ENCODE measurements at regions not wholly inside any gene's neighbourhood (a gene's known extent, or its start where the extent isn't known, plus 50 kb on each side); places are given as distances from the start of the nearest gene placed in this dataset.

- no peaks in the 10 kb centered on the region for H3K4me1 ChIP-seq (ENCODE audit: control insufficient read depth, insufficient read depth, low read length)
- H3K9ac ChIP-seq (ENCODE audit: low read depth, low read length) = no peak overlapping the region
- H3K9me3 ChIP-seq (ENCODE audit: control insufficient read depth, insufficient read depth, low read length) = no peaks in the 10 kb centered on the region
- no peaks in the 10 kb centered on the region for H3K36me3 ChIP-seq (ENCODE audit: control insufficient read depth, insufficient read depth, low read length)
- no peak overlapping the region for H3K4me3 ChIP-seq (ENCODE audit: low read depth, low read length)
- H3K27me3 ChIP-seq (ENCODE audit: control insufficient read depth, insufficient read depth, low read length) = peaks cover 10% of the 10 kb centered on the region
Observed at GRCh38 chr20:22513574-22513973, 70.8 kb downstream of the FOXA2 start.

- Histone ChIP-seq H3K9ac (ENCODE audit: low read depth, low read length) (no peak overlapping the region), H3K9me3 (ENCODE audit: control insufficient read depth, insufficient read depth, low read length) (no peaks in the 10 kb centered on the region), H3K4me1 (ENCODE audit: control insufficient read depth, insufficient read depth, low read length) (no peaks in the 10 kb centered on the region), H3K27me3 (ENCODE audit: control insufficient read depth, insufficient read depth, low read length) (peaks cover 10% of the 10 kb centered on the region), H3K36me3 (ENCODE audit: control insufficient read depth, insufficient read depth, low read length) (no peaks in the 10 kb centered on the region), H3K4me3 (ENCODE audit: low read depth, low read length) (no peak overlapping the region)
Observed at GRCh38 chr20:22512911-22513489, 71.4 kb downstream of the FOXA2 start.

- H3K4me3 ChIP-seq (ENCODE audit: low read depth, low read length) = no peak overlapping the region
- peaks cover 10% of the 10 kb centered on the region for H3K27me3 ChIP-seq (ENCODE audit: control insufficient read depth, insufficient read depth, low read length)
- H3K4me1 ChIP-seq (ENCODE audit: control insufficient read depth, insufficient read depth, low read length) = no peaks in the 10 kb centered on the region
- no peaks in the 10 kb centered on the region for H3K36me3 ChIP-seq (ENCODE audit: control insufficient read depth, insufficient read depth, low read length)
- H3K9me3 ChIP-seq (ENCODE audit: control insufficient read depth, insufficient read depth, low read length) = no peaks in the 10 kb centered on the region
- H3K9ac ChIP-seq (ENCODE audit: low read depth, low read length) = no peak overlapping the region
Observed at GRCh38 chr20:22511943-22512910, 72.1 kb downstream of the FOXA2 start.

- Histone ChIP-seq H3K36me3 (ENCODE audit: control insufficient read depth, insufficient read depth, low read length) (no peaks in the 10 kb centered on the region), H3K4me3 (ENCODE audit: low read depth, low read length) (no peak overlapping the region), H3K27me3 (ENCODE audit: control insufficient read depth, insufficient read depth, low read length) (peaks cover 13% of the 10 kb centered on the region), H3K4me1 (ENCODE audit: control insufficient read depth, insufficient read depth, low read length) (no peaks in the 10 kb centered on the region), H3K9me3 (ENCODE audit: control insufficient read depth, insufficient read depth, low read length) (no peaks in the 10 kb centered on the region), H3K9ac (ENCODE audit: low read depth, low read length) (no peak overlapping the region)
Observed at GRCh38 chr20:22509843-22510147, 74.6 kb downstream of the FOXA2 start.

- no peaks in the 10 kb centered on the region for H3K36me3 ChIP-seq (ENCODE audit: control insufficient read depth, insufficient read depth, low read length)
- H3K4me1 ChIP-seq (ENCODE audit: control insufficient read depth, insufficient read depth, low read length) = no peaks in the 10 kb centered on the region
- H3K4me3 ChIP-seq (ENCODE audit: low read depth, low read length) = no peak overlapping the region
- peaks cover 14% of the 10 kb centered on the region for H3K27me3 ChIP-seq (ENCODE audit: control insufficient read depth, insufficient read depth, low read length)
- no peaks in the 10 kb centered on the region for H3K9me3 ChIP-seq (ENCODE audit: control insufficient read depth, insufficient read depth, low read length)
- no peak overlapping the region for H3K9ac ChIP-seq (ENCODE audit: low read depth, low read length)
Observed at GRCh38 chr20:22509090-22509842, 75.1 kb downstream of the FOXA2 start.

- no peaks in the 10 kb centered on the region for H3K4me1 ChIP-seq (ENCODE audit: control insufficient read depth, insufficient read depth, low read length)
- H3K9me3 ChIP-seq (ENCODE audit: control insufficient read depth, insufficient read depth, low read length) = no peaks in the 10 kb centered on the region
- no peak overlapping the region for H3K9ac ChIP-seq (ENCODE audit: low read depth, low read length)
- H3K4me3 ChIP-seq (ENCODE audit: low read depth, low read length) = no peak overlapping the region
- H3K27me3 ChIP-seq (ENCODE audit: control insufficient read depth, insufficient read depth, low read length) = peaks cover 14% of the 10 kb centered on the region
- H3K36me3 ChIP-seq (ENCODE audit: control insufficient read depth, insufficient read depth, low read length) = no peaks in the 10 kb centered on the region
Observed at GRCh38 chr20:22508426-22508825, 75.9 kb downstream of the FOXA2 start.

GRCh38 chr20:22507240-22507961 is 77.0 kb downstream of the FOXA2 start:
- no peak overlapping the region for H3K9ac ChIP-seq (ENCODE audit: low read depth, low read length)
- no peaks in the 10 kb centered on the region for H3K4me1 ChIP-seq (ENCODE audit: control insufficient read depth, insufficient read depth, low read length)
- no peaks in the 10 kb centered on the region for H3K9me3 ChIP-seq (ENCODE audit: control insufficient read depth, insufficient read depth, low read length)

GRCh38 chr20:22506827-22507226 is 77.5 kb downstream of the FOXA2 start:
- Histone ChIP-seq H3K4me3 (ENCODE audit: low read depth, low read length) (no peak overlapping the region), H3K4me1 (ENCODE audit: control insufficient read depth, insufficient read depth, low read length) (no peaks in the 10 kb centered on the region), H3K9ac (ENCODE audit: low read depth, low read length) (no peak overlapping the region), H3K36me3 (ENCODE audit: control insufficient read depth, insufficient read depth, low read length) (no peaks in the 10 kb centered on the region), H3K9me3 (ENCODE audit: control insufficient read depth, insufficient read depth, low read length) (no peaks in the 10 kb centered on the region), H3K27me3 (ENCODE audit: control insufficient read depth, insufficient read depth, low read length) (peaks cover 15% of the 10 kb centered on the region)

More at GRCh38 chr20:22507240-22507961, 77.0 kb downstream of the FOXA2 start:
- Histone ChIP-seq H3K27me3 (ENCODE audit: control insufficient read depth, insufficient read depth, low read length) (peaks cover 15% of the 10 kb centered on the region), H3K4me3 (ENCODE audit: low read depth, low read length) (no peak overlapping the region), H3K36me3 (ENCODE audit: control insufficient read depth, insufficient read depth, low read length) (no peaks in the 10 kb centered on the region)

- H3K4me1 ChIP-seq (ENCODE audit: control insufficient read depth, insufficient read depth, low read length) = no peaks in the 10 kb centered on the region
- H3K36me3 ChIP-seq (ENCODE audit: control insufficient read depth, insufficient read depth, low read length) = no peaks in the 10 kb centered on the region
- no peaks in the 10 kb centered on the region for H3K9me3 ChIP-seq (ENCODE audit: control insufficient read depth, insufficient read depth, low read length)
- H3K9ac ChIP-seq (ENCODE audit: low read depth, low read length) = no peak overlapping the region
- peaks cover 22% of the 10 kb centered on the region for H3K27me3 ChIP-seq (ENCODE audit: control insufficient read depth, insufficient read depth, low read length)
- no peak overlapping the region for H3K4me3 ChIP-seq (ENCODE audit: low read depth, low read length)
Observed at GRCh38 chr20:22504829-22505377, 79.5 kb downstream of the FOXA2 start.

GRCh38 chr20:22503577-22503976 is 80.8 kb downstream of the FOXA2 start:
- Histone ChIP-seq H3K9me3 (ENCODE audit: control insufficient read depth, insufficient read depth, low read length) (no peaks in the 10 kb centered on the region), H3K27me3 (ENCODE audit: control insufficient read depth, insufficient read depth, low read length) (peaks cover 22% of the 10 kb centered on the region), H3K36me3 (ENCODE audit: control insufficient read depth, insufficient read depth, low read length) (no peaks in the 10 kb centered on the region), H3K9ac (ENCODE audit: low read depth, low read length) (no peak overlapping the region), H3K4me3 (ENCODE audit: low read depth, low read length) (no peak overlapping the region), H3K4me1 (ENCODE audit: control insufficient read depth, insufficient read depth, low read length) (no peaks in the 10 kb centered on the region)

- Histone ChIP-seq H3K4me3 (ENCODE audit: low read depth, low read length) (no peak overlapping the region), H3K9ac (ENCODE audit: low read depth, low read length) (no peak overlapping the region), H3K36me3 (ENCODE audit: control insufficient read depth, insufficient read depth, low read length) (no peaks in the 10 kb centered on the region), H3K9me3 (ENCODE audit: control insufficient read depth, insufficient read depth, low read length) (no peaks in the 10 kb centered on the region), H3K4me1 (ENCODE audit: control insufficient read depth, insufficient read depth, low read length) (no peaks in the 10 kb centered on the region), H3K27me3 (ENCODE audit: control insufficient read depth, insufficient read depth, low read length) (peaks cover 22% of the 10 kb centered on the region)
Observed at GRCh38 chr20:22502731-22503191, 81.6 kb downstream of the FOXA2 start.

Measured in iPS-15b (cell line).